ENCODE measurements at regions not wholly inside any gene's neighbourhood (a gene's known extent, or its start where the extent isn't known, plus 50 kb on each side); places are given as distances from the start of the nearest gene placed in this dataset.
"Not testable (repeated sequence)": the region's sequence is repeated elsewhere in the genome, so short reads cannot be mapped to it uniquely, and the experiment has no call there.

DNA sequence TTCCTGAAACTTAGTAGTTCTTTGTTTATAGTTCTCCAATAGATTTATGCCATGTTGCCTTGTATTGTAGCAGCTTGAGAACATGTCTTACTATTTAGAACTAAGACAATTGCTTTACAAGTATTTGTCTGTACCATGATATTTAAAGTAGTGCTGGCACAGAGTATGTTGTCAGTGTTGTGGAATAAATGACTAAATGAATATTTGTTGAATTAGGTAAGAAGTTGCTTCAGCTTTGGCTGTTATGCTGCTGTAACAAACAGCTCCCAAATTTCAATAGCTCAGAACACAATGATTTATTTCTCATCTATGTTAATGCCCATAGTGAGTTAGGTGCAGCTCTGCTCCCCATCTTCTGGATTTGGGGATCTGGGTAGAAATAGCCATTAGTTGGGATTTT is 90.2 kb upstream of the VCAM1 start:
- DNase-seq, result no peak

DNA sequence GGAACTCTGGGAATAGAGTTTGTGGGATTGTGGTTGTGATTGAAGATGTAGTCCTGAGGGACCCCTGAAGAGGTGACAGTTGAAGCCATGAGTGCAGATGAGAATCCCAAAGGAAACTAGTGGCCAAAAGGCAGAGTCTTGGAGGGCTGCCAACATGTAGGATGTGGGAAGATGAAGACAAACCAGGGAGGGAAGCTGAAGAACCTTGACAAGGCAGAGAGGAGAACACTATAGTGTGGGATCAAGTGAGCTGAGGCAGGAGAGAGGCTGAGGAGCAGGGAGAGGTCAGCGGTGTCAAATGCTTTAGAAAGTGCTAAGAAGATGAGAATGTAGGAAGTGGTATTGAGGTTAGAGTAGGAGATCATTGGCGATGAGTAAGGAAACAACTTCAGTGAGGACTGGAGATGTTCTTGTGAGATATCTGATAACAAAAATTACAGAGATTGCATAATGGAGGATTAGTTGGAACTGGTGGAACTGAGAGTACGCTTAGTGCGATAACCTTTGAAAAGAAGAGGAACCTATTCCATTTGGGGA is 88.5 kb upstream of the VCAM1 start:
- DNase-seq, result peak; percentile 5

DNA sequence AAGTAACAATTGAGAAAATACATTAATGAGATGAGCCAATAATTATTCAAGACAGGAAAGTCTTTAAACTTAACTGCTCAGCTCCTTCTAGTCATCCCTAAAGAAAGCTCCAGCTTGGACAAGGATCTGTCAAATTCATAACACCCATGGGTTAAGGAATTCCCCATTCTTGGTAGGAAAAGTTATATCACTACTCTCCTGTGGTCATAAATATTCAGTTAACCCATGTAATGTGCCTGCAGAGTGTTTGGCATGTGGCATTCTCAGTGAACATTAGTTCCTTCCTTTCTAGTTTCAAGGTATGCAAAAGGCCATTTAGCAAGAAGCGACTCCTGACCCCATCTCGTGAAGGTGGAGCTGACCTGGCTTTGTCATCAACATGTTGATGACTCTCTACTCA is 76.7 kb upstream of the VCAM1 start:
- no peak for DNase-seq

DNA sequence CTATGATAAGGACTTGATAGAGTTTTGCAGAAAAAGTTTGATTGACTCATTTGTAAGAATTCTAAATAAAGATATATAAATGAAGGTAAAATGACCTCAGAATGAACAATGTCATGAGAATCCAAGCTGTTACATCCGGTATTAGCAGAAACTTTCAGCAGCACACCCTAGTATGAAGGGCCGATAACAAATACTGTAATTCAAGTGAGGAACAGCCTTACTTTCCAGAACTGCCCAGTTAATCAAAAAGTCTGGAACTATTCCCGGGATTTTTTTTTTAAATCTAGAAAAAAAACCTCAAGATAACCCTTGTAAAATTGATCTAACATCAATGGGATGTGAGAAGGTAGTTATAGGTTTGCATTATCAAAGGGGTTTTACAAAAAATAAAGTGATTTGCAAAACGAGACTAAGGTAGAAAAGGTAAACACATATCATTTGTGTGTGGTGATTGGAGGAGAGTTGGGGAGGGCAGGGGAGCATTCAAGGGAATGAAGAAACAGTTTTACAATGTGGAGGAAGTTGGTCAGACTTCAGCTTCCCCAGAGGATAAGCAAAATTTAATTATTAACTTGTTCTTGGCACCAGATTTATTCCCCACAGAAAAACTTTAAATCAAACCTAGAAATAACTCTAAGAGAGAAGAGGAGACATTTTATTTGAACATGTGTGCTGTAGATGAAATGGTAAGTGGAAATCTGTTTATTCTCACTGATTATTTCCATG is 75.9 kb upstream of the VCAM1 start:
- no peak for DNase-seq

DNA sequence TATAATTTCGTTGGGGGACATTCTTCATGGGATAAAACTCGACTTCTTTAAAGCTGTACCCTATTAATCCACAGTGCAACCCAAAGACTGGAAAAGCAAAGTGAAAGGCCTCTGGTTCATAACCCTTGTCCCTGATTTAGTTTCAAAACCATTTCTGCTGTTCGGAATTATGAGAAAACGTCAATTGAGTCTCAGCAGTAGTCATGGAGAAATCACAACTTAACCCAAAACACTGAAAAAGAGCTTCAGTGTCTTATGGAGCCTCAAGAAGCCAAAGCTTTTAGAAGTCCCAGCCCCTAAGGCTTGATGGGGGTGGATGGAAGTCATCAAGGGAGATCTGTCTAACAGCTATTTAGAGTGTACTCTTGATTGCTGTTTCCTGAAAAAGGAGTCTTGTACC is 73.5 kb upstream of the VCAM1 start:
- DNase-seq, result no peak

DNA sequence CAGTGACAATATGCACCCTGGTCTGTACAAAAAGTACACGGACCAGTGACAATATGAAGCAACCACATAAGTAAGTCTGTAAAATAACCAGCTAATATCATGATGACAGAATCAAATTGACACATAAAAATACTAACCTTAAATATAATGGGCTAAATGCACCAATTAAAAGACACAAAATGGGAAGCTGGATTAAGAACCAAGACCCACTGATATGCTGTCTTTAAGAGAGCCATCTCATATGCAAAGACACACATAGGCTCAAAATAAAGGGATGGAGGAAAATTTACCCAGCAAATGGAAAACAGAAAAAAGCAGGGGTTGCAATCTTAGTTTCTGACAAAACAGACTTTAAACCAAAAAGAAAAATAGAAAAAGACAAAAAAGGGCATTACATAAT is 70.4 kb upstream of the VCAM1 start:
- no peak for DNase-seq

DNA sequence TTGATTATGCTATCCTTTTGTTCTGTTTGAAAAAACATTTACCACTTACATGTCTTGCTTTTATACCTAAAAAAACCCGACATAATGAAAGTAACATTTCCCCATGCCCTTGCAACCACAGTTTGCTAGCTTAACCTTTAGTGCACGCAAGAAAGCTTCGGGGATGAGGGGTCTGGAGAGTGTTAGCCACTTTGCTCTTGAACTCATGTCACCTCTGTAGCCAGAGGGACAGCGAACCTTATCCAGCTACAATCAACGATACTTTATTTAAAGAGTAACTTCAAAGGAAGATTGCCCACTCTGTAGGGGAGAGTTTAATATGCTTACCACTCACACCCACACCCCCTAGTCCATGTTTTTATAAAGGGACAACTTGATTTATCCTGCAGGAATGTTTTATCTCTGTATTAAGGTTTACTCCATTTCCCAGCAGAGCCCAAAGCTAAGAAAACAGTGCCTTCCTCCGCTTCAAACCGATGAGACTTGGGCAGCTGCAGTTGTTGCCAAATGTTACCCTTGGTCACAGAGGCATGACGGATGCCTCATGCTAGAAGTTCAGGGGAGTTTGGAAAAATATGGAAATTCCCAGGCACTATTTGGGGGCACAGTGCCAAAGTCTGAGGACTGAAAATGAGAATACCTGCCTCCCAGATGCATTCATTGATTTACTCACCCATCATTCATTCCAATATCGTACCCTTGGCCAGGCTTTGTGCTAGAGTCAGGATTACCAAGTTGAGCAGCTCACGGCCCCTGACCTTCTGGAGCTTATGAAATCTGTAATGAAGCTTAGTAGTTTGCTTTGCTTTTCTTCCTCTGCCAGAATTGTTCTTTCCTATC is 61.4 kb upstream of the VCAM1 start:
- no peak for DNase-seq

DNA sequence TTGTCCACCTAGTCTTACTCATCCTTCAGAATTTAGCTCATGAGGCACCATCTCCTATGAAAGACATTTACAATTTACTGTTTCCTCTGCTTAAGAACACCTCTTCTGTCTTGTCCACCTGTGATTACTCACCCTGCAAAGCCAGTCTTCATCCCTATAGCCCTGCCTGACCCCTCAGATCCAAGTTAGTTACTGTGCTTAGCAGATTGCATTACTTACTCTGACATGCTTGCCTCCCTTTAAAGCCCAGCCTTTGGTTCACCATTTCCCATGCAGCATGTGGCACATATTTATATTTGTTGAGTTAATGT is 60.9 kb upstream of the VCAM1 start:
- no peak for DNase-seq

DNA sequence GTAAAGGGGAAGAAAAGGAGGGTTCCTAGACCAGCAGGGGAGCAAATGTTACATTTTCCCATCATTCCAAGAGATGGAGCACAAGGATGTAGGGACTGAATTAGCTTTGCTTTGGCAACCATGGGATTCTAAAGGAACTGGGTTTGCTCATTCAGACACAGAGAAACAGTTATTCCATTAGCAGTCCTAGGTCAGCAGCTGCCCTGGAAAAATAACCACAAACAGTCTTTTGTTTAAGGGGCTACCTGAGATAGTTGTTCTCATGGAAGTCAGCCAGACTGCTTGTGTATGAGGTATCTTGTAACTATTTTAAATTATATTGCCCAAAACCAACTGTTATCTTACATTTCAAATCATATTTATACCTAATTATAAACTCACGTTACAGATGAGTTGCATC is 58.4 kb upstream of the VCAM1 start:
- DNase-seq, result no peak

DNA sequence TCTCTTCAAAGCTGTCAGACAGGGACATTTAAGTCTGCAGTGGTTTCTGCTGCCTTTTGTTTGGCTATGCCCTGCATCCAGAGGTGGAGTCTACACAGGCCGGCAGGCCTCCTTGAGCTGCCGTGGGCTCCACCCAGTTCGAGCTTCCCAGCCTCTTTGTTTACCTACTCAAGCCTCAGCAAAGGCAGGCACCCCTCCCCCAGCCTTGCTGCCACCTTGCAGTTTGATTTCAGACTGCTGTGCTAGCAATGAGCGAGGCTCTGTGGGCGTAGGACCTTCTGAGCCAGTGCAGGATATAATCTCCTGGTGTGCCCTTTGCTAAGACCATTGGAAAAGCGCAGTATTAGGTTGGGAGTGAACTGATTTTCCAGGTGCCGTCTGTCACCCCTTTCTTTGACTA is 51.0 kb upstream of the VCAM1 start:
- not testable (repeated sequence) for DNase-seq
